GM12878 (cell line): ENCODE measurements at regions not wholly inside any gene's neighbourhood (a gene's known extent, or its start where the extent isn't known, plus 50 kb on each side); places are given as distances from the start of the nearest gene placed in this dataset.

Experiments used
- ATAC-seq: fragments of 200-7000 bp; cut with Tn5 transposase; 3 replicates; pipeline ENCODE4 v1.9.1; 2020; ENCODE audit warnings: mild to moderate bottlenecking, moderate library complexity
- BruUV-seq: library from RNA; stranded (reverse); fragments of 400-500 nt; replicated peaks from 2 replicates; lab custom pipeline; 2021; lab: Mats Ljungman, UMichigan
- CTCF ChIA-PET: fragments of 300-600 bp; sonication (Branson Sonifier 250); formaldehyde crosslinking; extraction: SDS; loops from one replicate; lab custom pipeline; 2021; ENCODE audit warnings: inconsistent platforms; lab: Yijun Ruan, JAX
- POLR2A ChIA-PET: fragments of 350-600 bp; formaldehyde crosslinking; extraction: SDS; loops from one replicate; lab custom pipeline; 2021; ENCODE audit warnings: inconsistent platforms; lab: Charles Lee
- RAD21 ChIA-PET: fragments of 300-600 bp; sonication (Branson Sonifier 250); formaldehyde crosslinking; loops from one replicate; lab custom pipeline; 2023; ENCODE audit warnings: antibody characterized with exemption; ENCODE audit not compliant: unreplicated experiment; lab: Charles Lee
- SMC1A ChIA-PET: fragments of 300-600 bp; sonication (Branson Sonifier 250); formaldehyde crosslinking; loops from one replicate; lab custom pipeline; 2023; ENCODE audit not compliant: unreplicated experiment, uncharacterized antibody; lab: Charles Lee
- DNase-seq: peaks from one replicate; pipeline ENCODE4 v3.0.0-alpha.2; 2011; ENCODE audit warnings: low read depth, low spot score
- FAIRE-seq: peaks from 3 replicates; lab custom pipeline; 2011; peaks lifted over from hg19 to GRCh38; lab: Jason Lieb, UNC
- H2AFZ ChIP-seq: 2 replicates; pipeline ENCODE4 v1.6.0; 2011; ENCODE audit warnings: low read depth, low read length, control low read depth; ENCODE audit not compliant: control insufficient read depth
- H3K27ac ChIP-seq: 2 replicates; pipeline ENCODE4 v1.5.1; 2011; ENCODE audit warnings: control low read depth; ENCODE audit not compliant: control insufficient read depth, insufficient read depth
- H3K27me3 ChIP-seq, 2 experiments: replicated peaks in 1 of 2; 2 replicates each; pipeline versions ENCODE4 v1.6.0 to v1.6.1; 2011; ENCODE audit warnings: low read length in 1 of 2; ENCODE audit not compliant: control insufficient read depth in 2 of 2, insufficient read depth in 2 of 2
- H3K36me3 ChIP-seq, 2 experiments: 2 replicates each; pipeline ENCODE4 v1.5.1; 2011; ENCODE audit warnings: low read length in 1 of 2; ENCODE audit not compliant: control insufficient read depth in 2 of 2, insufficient read depth in 2 of 2
- H3K4me1 ChIP-seq: 2 replicates; pipeline ENCODE4 v1.6.1; 2011; ENCODE audit warnings: mild to moderate bottlenecking, low read length, moderate library complexity, mixed read lengths; ENCODE audit not compliant: control insufficient read depth, insufficient read depth
- H3K4me2 ChIP-seq: 2 replicates; pipeline ENCODE4 v1.6.0; 2011; ENCODE audit warnings: control low read depth; ENCODE audit not compliant: control insufficient read depth, insufficient read depth
- H3K4me3 ChIP-seq: fragments of 200-600 bp; sonication (generic); 2 replicates; pipeline ENCODE4 v1.5.1; 2016
- H3K79me2 ChIP-seq: 2 replicates; pipeline ENCODE4 v1.6.0; 2011; ENCODE audit warnings: low read length; ENCODE audit not compliant: control insufficient read depth, insufficient read depth
- H3K9ac ChIP-seq: 2 replicates; pipeline ENCODE4 v1.8.0; 2011; ENCODE audit warnings: low read length, control low read depth, mixed read lengths; ENCODE audit not compliant: control insufficient read depth, insufficient read depth
- H3K9me3 ChIP-seq: replicated peaks from 3 replicates; pipeline ENCODE4 v1.5.1; 2011; ENCODE audit warnings: mild to moderate bottlenecking, low read length; ENCODE audit not compliant: control insufficient read depth, insufficient read depth
- H4K20me1 ChIP-seq: 2 replicates; pipeline ENCODE4 v1.6.0; 2011; ENCODE audit not compliant: control insufficient read depth, insufficient read depth
- CHD2 ChIP-seq: IDR thresholded peaks from 2 replicates; pipeline ENCODE4 v1.6.1; 2011; ENCODE audit warnings: low read depth, low read length, improper control_type of control experiment, borderline replicate concordance
- NFXL1 ChIP-seq: fragments of 450-650 bp; IDR thresholded peaks from 2 replicates; pipeline ENCODE4 v1.6.1; 2017; ENCODE audit warnings: antibody characterized with exemption, mild to moderate bottlenecking, borderline replicate concordance
- RAD51 ChIP-seq: fragments of 450-650 bp; IDR thresholded peaks from 2 replicates; pipeline ENCODE4 v1.6.1; 2016; ENCODE audit warnings: moderate library complexity, mild to moderate bottlenecking, inconsistent platforms
- SMAD1 ChIP-seq: fragments of 450-650 bp; IDR thresholded peaks from 2 replicates; pipeline ENCODE4 v1.6.1; 2018; ENCODE audit warnings: mild to moderate bottlenecking, low read depth; ENCODE audit not compliant: partially characterized antibody
- SRF ChIP-seq, 2 experiments: IDR thresholded peaks; 2 replicates each; pipeline ENCODE4 v1.6.1; 2011; ENCODE audit warnings: low read depth in 2 of 2, low read length in 2 of 2, mild to moderate bottlenecking in 1 of 2, moderate library complexity in 1 of 2
- SUPT20H ChIP-seq: IDR thresholded peaks from 2 replicates; pipeline ENCODE4 v1.6.1; 2011; ENCODE audit warnings: low read depth, mild to moderate bottlenecking, low read length, moderate library complexity, borderline replicate concordance; ENCODE audit not compliant: control insufficient read depth
- WGBS: methylation state at CpG from one replicate; pipeline ENCODE4 v1.1.6; 2016; ENCODE audit warnings: low lambda C conversion rate; ENCODE audit not compliant: insufficient replicate concordance, insufficient coverage; ENCODE audit errors: missing lambda C conversion rate; 5-methylcytosine and 5-hydroxymethylcytosine counted together
- in situ Hi-C: fragments of 300-500 bp; cut with MboI; formaldehyde crosslinking; loops from 9 replicates; pipeline ENCODE4 v1.14.3; 2018; ENCODE audit warnings: mixed read lengths
- intact Hi-C: fragments of 100-400 bp; cut with micrococcal nuclease; formaldehyde crosslinking; loops from one replicate; pipeline ENCODE4 v1.14.2; 2022; ENCODE audit not compliant: unreplicated experiment
- TF ChIP-seq, protein P1 (sequence below): IDR thresholded peaks from 2 replicates; pipeline ENCODE4 v1.6.1; 2012; ENCODE audit warnings: improper control_type of control experiment, low read depth, low read length; ENCODE audit not compliant: insufficient replicate concordance

DNA sequence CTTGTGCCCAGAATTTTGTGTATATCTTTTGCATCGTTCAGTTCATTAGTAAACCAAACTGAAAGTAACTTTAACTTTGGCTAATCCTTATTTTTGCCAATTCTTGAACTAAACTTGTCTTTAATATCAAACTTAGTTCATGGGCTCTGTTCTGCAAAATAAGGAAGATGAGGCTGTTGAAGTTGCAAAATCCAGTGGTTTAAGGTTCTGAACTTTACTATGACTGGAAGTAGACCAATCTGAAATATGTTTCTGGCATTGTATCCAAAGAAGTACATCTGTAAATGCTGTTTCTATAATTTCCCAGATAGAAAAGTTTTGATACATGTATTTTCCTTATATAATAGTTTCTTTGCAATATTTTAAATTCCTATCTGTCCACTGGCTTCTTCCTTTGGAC, 238.1 kb downstream of the CETN3 start:
- no TSS peak for BruUV-seq
- Histone ChIP-seq H3K36me3 (no peaks in the 10 kb centered on the region), H3K27me3 (no peaks in the 10 kb centered on the region), H3K9ac (no peak overlapping the region), H3K4me1 (no peaks in the 10 kb centered on the region), H4K20me1 (no peaks in the 10 kb centered on the region), H3K27ac (no peak overlapping the region), H3K4me2 (no peak overlapping the region), H3K79me2 (no peaks in the 10 kb centered on the region), H3K4me3 (no peak overlapping the region), H2AFZ (no peak overlapping the region), H3K9me3 (no peaks in the 10 kb centered on the region; the same call in 2 of the 3 replicates)
- ChIA-PET POLR2A (no interaction called here), SMC1A (no interaction called here), CTCF (no interaction called here), RAD21 (no interaction called here)
- TF ChIP-seq RAD51 (no peak), CHD2 (no peak), SMAD1 (no peak)
- in situ Hi-C loops = no loop called here
- DNase-seq (no peak), FAIRE-seq (no peak), ATAC-seq (no peak)
- intact Hi-C loops = no loop called here
- 0% methylated on average over 1 of the region's 1 CpG for WGBS

DNA sequence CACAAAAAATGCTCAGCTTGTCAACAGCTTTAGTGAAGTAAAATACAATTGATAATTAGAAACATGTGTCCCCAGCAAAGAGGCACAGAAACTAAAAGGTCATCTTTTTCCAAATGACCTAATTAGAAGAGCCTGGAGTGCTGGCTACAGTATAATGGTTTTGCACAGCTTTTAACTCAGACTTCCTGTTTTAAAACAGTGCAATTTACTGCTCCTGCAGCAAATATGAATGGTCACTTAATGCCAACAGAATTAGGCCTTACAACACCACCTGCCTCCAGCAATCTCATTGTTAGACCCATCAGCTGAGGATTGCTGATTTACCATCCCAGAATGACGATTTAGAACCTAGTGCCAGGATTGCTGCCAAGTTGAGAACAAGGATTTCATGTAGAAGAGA, 239.3 kb downstream of the CETN3 start:
- ChIA-PET RAD21 (interaction anchor here (0.5 kb wide), 1 partner anchor 1475 kb away, joined by 4 read pairs; no protein-coding TSS in a partner anchor), CTCF (interaction anchor here (0.5 to 2.1 kb wide), 2 partner anchors 12 to 1414 kb away, joined by 3 to 7 read pairs; no protein-coding TSS in a partner anchor)
- Histone ChIP-seq H2AFZ (no peak overlapping the region), H4K20me1 (no peaks in the 10 kb centered on the region), H3K4me2 (no peak overlapping the region), H3K9ac (no peak overlapping the region), H3K27me3 (no peaks in the 10 kb centered on the region)
- BruUV-seq = no TSS peak
- ATAC-seq (no peak), FAIRE-seq (no peak)
- WGBS = 44% methylated on average over 1 of the region's 1 CpG
- in situ Hi-C loops = no loop called here
- TF ChIP-seq, protein P1, sequence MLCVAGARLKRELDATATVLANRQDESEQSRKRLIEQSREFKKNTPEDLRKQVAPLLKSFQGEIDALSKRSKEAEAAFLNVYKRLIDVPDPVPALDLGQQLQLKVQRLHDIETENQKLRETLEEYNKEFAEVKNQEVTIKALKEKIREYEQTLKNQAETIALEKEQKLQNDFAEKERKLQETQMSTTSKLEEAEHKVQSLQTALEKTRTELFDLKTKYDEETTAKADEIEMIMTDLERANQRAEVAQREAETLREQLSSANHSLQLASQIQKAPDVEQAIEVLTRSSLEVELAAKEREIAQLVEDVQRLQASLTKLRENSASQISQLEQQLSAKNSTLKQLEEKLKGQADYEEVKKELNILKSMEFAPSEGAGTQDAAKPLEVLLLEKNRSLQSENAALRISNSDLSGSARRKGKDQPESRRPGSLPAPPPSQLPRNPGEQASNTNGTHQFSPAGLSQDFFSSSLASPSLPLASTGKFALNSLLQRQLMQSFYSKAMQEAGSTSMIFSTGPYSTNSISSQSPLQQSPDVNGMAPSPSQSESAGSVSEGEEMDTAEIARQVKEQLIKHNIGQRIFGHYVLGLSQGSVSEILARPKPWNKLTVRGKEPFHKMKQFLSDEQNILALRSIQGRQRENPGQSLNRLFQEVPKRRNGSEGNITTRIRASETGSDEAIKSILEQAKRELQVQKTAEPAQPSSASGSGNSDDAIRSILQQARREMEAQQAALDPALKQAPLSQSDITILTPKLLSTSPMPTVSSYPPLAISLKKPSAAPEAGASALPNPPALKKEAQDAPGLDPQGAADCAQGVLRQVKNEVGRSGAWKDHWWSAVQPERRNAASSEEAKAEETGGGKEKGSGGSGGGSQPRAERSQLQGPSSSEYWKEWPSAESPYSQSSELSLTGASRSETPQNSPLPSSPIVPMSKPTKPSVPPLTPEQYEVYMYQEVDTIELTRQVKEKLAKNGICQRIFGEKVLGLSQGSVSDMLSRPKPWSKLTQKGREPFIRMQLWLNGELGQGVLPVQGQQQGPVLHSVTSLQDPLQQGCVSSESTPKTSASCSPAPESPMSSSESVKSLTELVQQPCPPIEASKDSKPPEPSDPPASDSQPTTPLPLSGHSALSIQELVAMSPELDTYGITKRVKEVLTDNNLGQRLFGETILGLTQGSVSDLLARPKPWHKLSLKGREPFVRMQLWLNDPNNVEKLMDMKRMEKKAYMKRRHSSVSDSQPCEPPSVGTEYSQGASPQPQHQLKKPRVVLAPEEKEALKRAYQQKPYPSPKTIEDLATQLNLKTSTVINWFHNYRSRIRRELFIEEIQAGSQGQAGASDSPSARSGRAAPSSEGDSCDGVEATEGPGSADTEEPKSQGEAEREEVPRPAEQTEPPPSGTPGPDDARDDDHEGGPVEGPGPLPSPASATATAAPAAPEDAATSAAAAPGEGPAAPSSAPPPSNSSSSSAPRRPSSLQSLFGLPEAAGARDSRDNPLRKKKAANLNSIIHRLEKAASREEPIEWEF = no peak
- no peak for TF ChIP-seq CHD2
- TF ChIP-seq SMAD1 = no peak
- TF ChIP-seq SUPT20H = no peak
- no peak for TF ChIP-seq SRF (IDR thresholded peaks at IDR 0.05; ENCODE audit: low read depth in 2 of 2, low read length in 2 of 2)
- no peak for TF ChIP-seq NFXL1
- TF ChIP-seq, all 136 proteins: peak for 0
- Histone ChIP-seq H3K4me1 (no peaks in the 10 kb centered on the region), H3K36me3 (no peaks in the 10 kb centered on the region), H3K9me3 (no peaks in the 10 kb centered on the region; the same call in 2 of the 3 replicates), H3K27ac (no peak overlapping the region), H3K79me2 (no peaks in the 10 kb centered on the region), H3K4me3 (no peak overlapping the region)
- intact Hi-C loops = no loop called here
- SMC1A ChIA-PET = interaction anchor here (0.8 to 1.4 kb wide), 2 partner anchors 12 to 1469 kb away, joined by 3 read pairs; no protein-coding TSS in a partner anchor
- POLR2A ChIA-PET = no interaction called here
- DNase-seq = no peak
